ENCODE measurements at regions not wholly inside any gene's neighbourhood (a gene's known extent, or its start where the extent isn't known, plus 50 kb on each side); places are given as distances from the start of the nearest gene placed in this dataset.
A peak's percentile ranks its signal among the peaks of the same experiment; 100 is the strongest.

GRCh38 chr11:37560991-37561390 lies 963.0 kb upstream of the RAG2 start:
- no peak for ATAC-seq

- no peak for ATAC-seq
Measured at GRCh38 chr11:37560346-37560745, 962.3 kb upstream of the RAG2 start.

- no peak for ATAC-seq
Measured at GRCh38 chr11:37558619-37559210, 960.7 kb upstream of the RAG2 start.

GRCh38 chr11:37557990-37558389 lies 960.0 kb upstream of the RAG2 start:
- no peak for ATAC-seq

GRCh38 chr11:37552284-37552683 lies 954.2 kb upstream of the RAG2 start:
- ATAC-seq = no peak

- ATAC-seq = no peak
Measured at GRCh38 chr11:37544491-37544890, 946.5 kb upstream of the RAG2 start.

- no peak for ATAC-seq
Measured at GRCh38 chr11:37533830-37534229, 935.8 kb upstream of the RAG2 start.

GRCh38 chr11:37533087-37533486 lies 935.1 kb upstream of the RAG2 start:
- no peak for ATAC-seq

- no peak for ATAC-seq
Measured at GRCh38 chr11:37532271-37532670, 934.2 kb upstream of the RAG2 start.

GRCh38 chr11:37527545-37527944 lies 929.5 kb upstream of the RAG2 start:
- ATAC-seq = no peak

GRCh38 chr11:37525336-37525735 lies 927.3 kb upstream of the RAG2 start:
- no peak for ATAC-seq

GRCh38 chr11:37519781-37520180 lies 921.7 kb upstream of the RAG2 start:
- ATAC-seq = no peak

- ATAC-seq = no peak
Measured at GRCh38 chr11:37512156-37512780, 914.2 kb upstream of the RAG2 start.

GRCh38 chr11:37511425-37511933 lies 913.4 kb upstream of the RAG2 start:
- no peak for ATAC-seq

GRCh38 chr11:37509506-37509905 lies 911.5 kb upstream of the RAG2 start:
- no peak for ATAC-seq

- no peak for ATAC-seq
Measured at GRCh38 chr11:37506531-37506930, 908.5 kb upstream of the RAG2 start.

- no peak for ATAC-seq
Measured at GRCh38 chr11:37505406-37505805, 907.4 kb upstream of the RAG2 start.

GRCh38 chr11:37504921-37505320 lies 906.9 kb upstream of the RAG2 start:
- no peak for ATAC-seq

- ATAC-seq = peak in 1 of 2 donors; percentile 7
Measured at GRCh38 chr11:37504060-37504611, 906.1 kb upstream of the RAG2 start.

GRCh38 chr11:37503411-37504059 lies 905.5 kb upstream of the RAG2 start:
- no peak for ATAC-seq

GRCh38 chr11:37502202-37502601 lies 904.2 kb upstream of the RAG2 start:
- ATAC-seq = no peak

- no peak for ATAC-seq
Measured at GRCh38 chr11:37500425-37500824, 902.4 kb upstream of the RAG2 start.

- ATAC-seq = no peak
Measured at GRCh38 chr11:37497326-37497725, 899.3 kb upstream of the RAG2 start.

GRCh38 chr11:37496201-37496600 lies 898.2 kb upstream of the RAG2 start:
- ATAC-seq = no peak
